MM.1S (cell line): ENCODE measurements at regions not wholly inside any gene's neighbourhood (a gene's known extent, or its start where the extent isn't known, plus 50 kb on each side); places are given as distances from the start of the nearest gene placed in this dataset.

ENCODE experiments used
- DNase-seq: peaks from one replicate; pipeline ENCODE4 v3.0.0-alpha.2; 2015
- H2AFZ ChIP-seq: fragments of 300-600 bp; sonication (generic); 2 replicates; pipeline ENCODE4 v1.6.0; 2016; ENCODE audit warnings: antibody characterized with exemption, low read length
- H3F3A ChIP-seq: fragments of 300-600 bp; sonication (generic); 2 replicates; pipeline ENCODE4 v1.6.1; 2016; ENCODE audit warnings: mild to moderate bottlenecking, antibody characterized with exemption, low read length, moderate library complexity, mixed read lengths; ENCODE audit not compliant: insufficient read depth
- H3K27ac ChIP-seq: fragments of 300-600 bp; sonication (generic); 2 replicates; pipeline ENCODE4 v1.5.1; 2016; ENCODE audit warnings: mild to moderate bottlenecking, low read length
- H3K27me3 ChIP-seq: fragments of 300-600 bp; sonication (generic); replicated peaks from 2 replicates; pipeline ENCODE4 v1.6.0; 2016; ENCODE audit warnings: low read length; ENCODE audit not compliant: insufficient read depth
- H3K36me3 ChIP-seq: fragments of 300-600 bp; sonication (generic); replicated peaks from 2 replicates; pipeline ENCODE4 v1.6.1; 2016; ENCODE audit warnings: mild to moderate bottlenecking, low read length, mixed read lengths; ENCODE audit not compliant: insufficient read depth
- H3K4me1 ChIP-seq: fragments of 300-600 bp; sonication (generic); 2 replicates; pipeline ENCODE4 v1.6.1; 2016; ENCODE audit warnings: low read length, mixed read lengths
- H3K4me2 ChIP-seq: fragments of 300-600 bp; sonication (generic); 2 replicates; pipeline ENCODE4 v1.6.0; 2016; ENCODE audit warnings: low read depth, low read length
- H3K4me3 ChIP-seq: fragments of 300-600 bp; sonication (generic); 2 replicates; pipeline ENCODE4 v1.5.1; 2016; ENCODE audit warnings: low read length, mixed read lengths
- H3K79me2 ChIP-seq: fragments of 300-600 bp; sonication (generic); 2 replicates; pipeline ENCODE4 v1.6.1; 2016; ENCODE audit warnings: mixed run types, low read length, mixed read lengths
- H3K9ac ChIP-seq: fragments of 300-600 bp; sonication (generic); 2 replicates; pipeline ENCODE4 v1.6.1; 2016; ENCODE audit warnings: low read length, mixed read lengths
- H3K9me2 ChIP-seq: fragments of 300-600 bp; sonication (generic); replicated peaks from 2 replicates; pipeline ENCODE4 v1.6.1; 2016; ENCODE audit warnings: mild to moderate bottlenecking, low read length, mixed read lengths; ENCODE audit not compliant: insufficient read depth
- H3K9me3 ChIP-seq: fragments of 300-600 bp; sonication (generic); replicated peaks from 2 replicates; pipeline ENCODE4 v1.6.1; 2016; ENCODE audit warnings: mild to moderate bottlenecking, low read length, mixed read lengths; ENCODE audit not compliant: insufficient read depth
- H4K20me1 ChIP-seq: fragments of 300-600 bp; sonication (generic); 2 replicates; pipeline ENCODE4 v1.6.1; 2016; ENCODE audit warnings: mild to moderate bottlenecking, low read length, moderate library complexity, mixed read lengths; ENCODE audit not compliant: insufficient read depth
- CTCF ChIP-seq: fragments of 300-600 bp; sonication (generic); IDR thresholded peaks from 2 replicates; pipeline ENCODE4 v1.5.1; 2016; ENCODE audit warnings: antibody characterized with exemption, low read length, mixed read lengths
- EZH2 ChIP-seq: fragments of 300-600 bp; sonication (generic); optimal IDR thresholded peaks from 2 replicates; pipeline ENCODE3; 2017; ENCODE audit warnings: low read depth, mild to moderate bottlenecking, antibody characterized with exemption, low read length, mixed read lengths
- EZH2phosphoT487 ChIP-seq: fragments of 300-600 bp; sonication (generic); IDR thresholded peaks from 2 replicates; pipeline ENCODE4 v1.6.1; 2018; ENCODE audit warnings: antibody characterized with exemption, low read length

GRCh38 chr7:114102131-114102530 is 183.3 kb upstream of the PPP1R3A start:
- no peak for TF ChIP-seq EZH2phosphoT487
- TF ChIP-seq EZH2, result no peak
- TF ChIP-seq CTCF, result no peak
- Histone ChIP-seq H3K79me2 (no peaks in the 10 kb centered on the region), H3K36me3 (no peaks in the 10 kb centered on the region), H3K27ac (no peak overlapping the region), H3K9me2 (no peaks in the 10 kb centered on the region), H4K20me1 (no peaks in the 10 kb centered on the region), H3K4me1 (no peaks in the 10 kb centered on the region), H3F3A (no peaks in the 10 kb centered on the region), H3K4me3 (no peak overlapping the region), H2AFZ (no peak overlapping the region), H3K9ac (no peak overlapping the region), H3K4me2 (no peak overlapping the region), H3K27me3 (no peaks in the 10 kb centered on the region), H3K9me3 (no peaks in the 10 kb centered on the region)
- DNase-seq, result no peak

- no peak overlapping the region for H3K27ac ChIP-seq
Observed at GRCh38 chr7:114100810-114101209, 182.0 kb upstream of the PPP1R3A start.

GRCh38 chr7:114099337-114099736 is 180.5 kb upstream of the PPP1R3A start:
- H3K36me3 ChIP-seq, result no peaks in the 10 kb centered on the region
- H3K4me1 ChIP-seq, result no peaks in the 10 kb centered on the region
- H4K20me1 ChIP-seq, result no peaks in the 10 kb centered on the region
- H3K4me2 ChIP-seq, result no peak overlapping the region
- no peaks in the 10 kb centered on the region for H3K27me3 ChIP-seq
- H3K27ac ChIP-seq, result no peak overlapping the region
- no peak overlapping the region for H3K9ac ChIP-seq
- H3K9me3 ChIP-seq, result no peaks in the 10 kb centered on the region
- no peak overlapping the region for H2AFZ ChIP-seq
- no peak overlapping the region for H3K4me3 ChIP-seq
- H3F3A ChIP-seq, result no peaks in the 10 kb centered on the region
- no peaks in the 10 kb centered on the region for H3K79me2 ChIP-seq
- no peak for TF ChIP-seq EZH2phosphoT487
- no peak for TF ChIP-seq EZH2
- no peak for TF ChIP-seq CTCF
- H3K9me2 ChIP-seq, result no peaks in the 10 kb centered on the region
- DNase-seq, result no peak

More at GRCh38 chr7:114100810-114101209, 182.0 kb upstream of the PPP1R3A start:
- H3K79me2 ChIP-seq, result no peaks in the 10 kb centered on the region
- DNase-seq, result no peak
- no peaks in the 10 kb centered on the region for H3K27me3 ChIP-seq
- H3K9ac ChIP-seq, result no peak overlapping the region
- no peaks in the 10 kb centered on the region for H3F3A ChIP-seq
- no peaks in the 10 kb centered on the region for H3K4me1 ChIP-seq
- H3K4me2 ChIP-seq, result no peak overlapping the region
- H3K4me3 ChIP-seq, result no peak overlapping the region
- no peak for TF ChIP-seq EZH2
- no peak for TF ChIP-seq EZH2phosphoT487
- TF ChIP-seq CTCF, result no peak
- H3K9me2 ChIP-seq, result no peaks in the 10 kb centered on the region
- no peak overlapping the region for H2AFZ ChIP-seq
- H3K9me3 ChIP-seq, result no peaks in the 10 kb centered on the region
- no peaks in the 10 kb centered on the region for H4K20me1 ChIP-seq
- no peaks in the 10 kb centered on the region for H3K36me3 ChIP-seq

GRCh38 chr7:114095885-114096284 is 177.1 kb upstream of the PPP1R3A start:
- Histone ChIP-seq H3K27me3 (no peaks in the 10 kb centered on the region), H3K9me3 (no peaks in the 10 kb centered on the region), H3F3A (no peaks in the 10 kb centered on the region), H3K79me2 (peaks cover 4% of the 10 kb centered on the region), H3K9me2 (no peaks in the 10 kb centered on the region), H3K36me3 (no peaks in the 10 kb centered on the region), H3K4me1 (no peaks in the 10 kb centered on the region), H3K9ac (no peak overlapping the region), H3K27ac (no peak overlapping the region), H3K4me2 (no peak overlapping the region), H2AFZ (no peak overlapping the region), H4K20me1 (no peaks in the 10 kb centered on the region), H3K4me3 (no peak overlapping the region)
- no peak for DNase-seq
- TF ChIP-seq EZH2 (no peak), CTCF (no peak), EZH2phosphoT487 (no peak)
